Jurkat, Clone E6-1 (cell line): ENCODE measurements at regions not wholly inside any gene's neighbourhood (a gene's known extent, or its start where the extent isn't known, plus 50 kb on each side); places are given as distances from the start of the nearest gene placed in this dataset.
A peak's percentile ranks its signal among the peaks of the same experiment; 100 is the strongest.
"Not testable (repeated sequence)": the region's sequence is repeated elsewhere in the genome, so short reads cannot be mapped to it uniquely, and the experiment has no call there.

Source experiments
- DNase-seq: peaks from one replicate; pipeline ENCODE4 v3.0.0-alpha.2; 2011; ENCODE audit warnings: low read depth, low spot score
- H3K4me3 ChIP-seq: 2 replicates; pipeline ENCODE4 v1.5.1; 2011; ENCODE audit warnings: mild to moderate bottlenecking, low read length, control low read depth, moderate library complexity

DNA sequence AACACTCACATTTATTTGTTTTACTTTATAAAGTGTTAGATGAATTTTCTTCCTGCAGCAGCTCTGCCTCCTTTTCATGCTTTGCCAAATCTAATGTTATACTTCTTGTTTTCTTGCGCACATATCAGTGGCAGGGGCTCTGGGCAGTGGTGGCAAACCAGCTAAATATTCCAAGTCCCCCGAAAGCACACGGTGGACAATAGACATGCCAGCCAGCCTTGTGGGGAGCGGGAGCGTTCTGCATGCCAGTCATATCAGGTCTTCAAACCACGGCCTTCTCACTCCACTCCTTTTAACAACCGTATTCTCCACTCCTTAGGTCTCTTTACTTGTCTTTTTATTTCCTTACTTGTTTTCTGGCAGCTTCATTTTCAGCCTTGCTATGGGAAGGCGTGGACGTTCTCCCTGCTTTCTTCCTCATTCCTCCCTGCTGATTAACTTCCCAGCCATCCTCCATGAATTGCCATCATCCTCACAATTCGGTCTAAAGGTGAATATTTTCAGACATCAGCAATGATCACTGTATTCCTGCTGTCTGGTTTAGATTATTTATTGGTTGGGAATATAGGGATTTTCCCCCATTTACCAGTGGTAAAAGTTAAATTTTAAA, 77.1 kb upstream of the WASF3 start:
- H3K4me3 ChIP-seq = no peak overlapping the region
- no peak for DNase-seq

DNA sequence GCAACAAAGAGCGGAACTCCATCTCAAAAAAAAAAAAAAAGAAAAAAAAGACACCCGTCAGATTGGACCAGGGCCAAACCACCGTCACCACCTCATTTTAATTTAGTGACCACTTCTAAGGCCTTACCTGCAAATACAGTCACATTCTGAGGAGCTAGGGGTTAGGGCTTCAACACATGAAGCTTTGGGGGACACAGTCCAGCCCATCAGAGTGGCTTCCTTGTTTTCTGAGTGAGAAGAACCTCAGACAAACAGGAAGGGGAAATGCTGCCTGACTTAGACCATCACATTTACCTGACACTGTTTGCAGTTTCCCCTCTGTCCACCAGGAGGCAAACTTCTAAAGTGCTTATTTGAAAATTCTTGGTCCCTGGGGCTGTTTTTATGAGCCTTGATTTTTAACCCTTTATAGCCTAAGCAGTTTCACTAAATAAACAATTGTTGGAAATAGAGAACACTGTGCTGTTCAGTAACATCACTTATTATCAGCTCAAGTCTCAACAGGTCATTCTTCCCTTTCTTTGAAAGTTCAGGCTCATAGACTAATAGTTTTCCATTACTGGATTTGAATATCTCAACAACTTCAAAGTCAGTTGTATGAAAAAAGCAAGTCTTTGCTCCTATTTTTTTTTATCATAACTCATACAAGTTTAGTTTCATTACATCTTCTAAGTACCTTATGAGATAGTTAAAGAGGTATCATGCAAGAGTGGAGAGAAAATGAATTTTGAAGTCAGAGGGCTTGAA, 74.9 kb upstream of the WASF3 start:
- DNase-seq = peak; percentile 85
- peak overlapping the region; percentile 15; the same call in 1 of the 2 replicates for H3K4me3 ChIP-seq

DNA sequence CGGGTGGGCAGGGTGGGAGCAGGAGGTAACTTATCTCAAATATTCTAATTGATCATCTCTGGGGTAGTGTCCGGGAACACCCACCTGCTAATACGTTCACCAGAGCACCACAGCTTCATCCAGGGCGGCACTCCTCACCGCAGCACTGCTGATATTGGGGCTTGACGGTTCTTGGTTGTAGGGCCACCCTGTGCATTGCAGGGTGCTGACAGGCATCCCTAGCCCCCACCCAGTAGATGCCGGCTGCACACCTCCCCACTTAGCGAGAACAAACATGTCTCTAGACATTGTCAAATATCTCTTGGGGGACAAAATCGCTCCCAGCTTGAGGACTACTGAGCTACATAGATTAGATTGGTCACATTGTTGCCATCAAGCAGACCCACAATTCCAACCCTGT, 73.9 kb upstream of the WASF3 start:
- no peak for DNase-seq
- H3K4me3 ChIP-seq = no peak overlapping the region

DNA sequence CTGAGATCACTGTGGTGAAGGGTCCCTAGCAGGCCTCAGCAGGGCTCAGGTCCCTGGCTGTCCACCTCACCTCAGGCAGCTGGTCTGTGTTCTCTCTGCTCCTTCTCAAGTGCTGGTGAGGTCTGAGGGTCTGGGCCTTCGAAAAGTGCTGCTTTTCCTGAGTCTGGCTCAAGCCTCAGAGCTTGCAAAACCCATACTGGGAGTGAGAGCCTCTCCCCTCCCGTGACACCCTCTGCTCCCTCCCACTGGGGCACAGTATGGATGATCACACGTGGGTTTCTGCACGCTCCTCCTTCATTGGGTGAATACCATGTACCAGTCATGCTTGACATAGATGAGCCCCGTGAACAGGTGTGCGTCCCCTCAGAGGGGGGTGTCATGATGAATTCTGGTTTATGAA, 73.3 kb upstream of the WASF3 start:
- H3K4me3 ChIP-seq = no peak overlapping the region
- no peak for DNase-seq

DNA sequence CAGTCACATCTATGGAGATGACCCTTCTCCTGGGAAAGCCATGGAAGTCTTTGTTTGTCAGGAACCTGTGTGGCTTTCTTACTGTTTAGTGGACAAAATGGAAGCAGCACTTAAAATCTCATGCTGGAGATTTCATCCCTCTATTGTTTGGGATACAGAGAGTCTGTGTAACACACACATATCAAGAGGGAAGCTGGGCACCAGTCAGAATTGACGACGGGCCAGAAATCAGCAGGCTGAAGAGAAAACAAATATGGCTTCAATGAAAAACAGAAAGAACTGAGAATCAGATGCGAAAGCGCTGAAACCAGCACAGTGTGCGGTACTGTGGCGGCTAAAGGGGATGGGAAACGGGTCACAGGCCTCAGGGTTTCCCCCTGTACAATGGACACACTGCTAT, 72.2 kb upstream of the WASF3 start:
- no peak overlapping the region for H3K4me3 ChIP-seq
- DNase-seq = no peak

DNA sequence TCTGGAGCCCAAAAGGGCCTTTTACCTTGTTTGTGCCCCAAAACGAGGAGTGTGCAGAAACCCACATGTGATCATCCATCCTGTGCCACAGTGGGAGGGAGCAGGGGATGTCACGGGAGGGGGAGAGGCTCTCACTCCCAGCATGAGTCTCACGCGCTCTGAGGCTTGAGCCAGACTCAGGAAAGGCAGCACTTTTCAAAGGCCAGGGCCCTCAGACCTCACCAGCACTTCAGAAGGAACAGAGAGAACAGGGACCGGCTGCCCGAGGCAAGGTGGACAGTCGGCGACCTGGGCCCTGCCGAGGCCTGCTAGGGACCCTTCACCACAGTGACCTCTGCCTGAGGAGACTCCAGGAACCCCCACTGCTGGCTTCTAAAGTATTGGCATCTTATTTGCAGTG, 71.7 kb upstream of the WASF3 start:
- H3K4me3 ChIP-seq = no peak overlapping the region
- no peak for DNase-seq

DNA sequence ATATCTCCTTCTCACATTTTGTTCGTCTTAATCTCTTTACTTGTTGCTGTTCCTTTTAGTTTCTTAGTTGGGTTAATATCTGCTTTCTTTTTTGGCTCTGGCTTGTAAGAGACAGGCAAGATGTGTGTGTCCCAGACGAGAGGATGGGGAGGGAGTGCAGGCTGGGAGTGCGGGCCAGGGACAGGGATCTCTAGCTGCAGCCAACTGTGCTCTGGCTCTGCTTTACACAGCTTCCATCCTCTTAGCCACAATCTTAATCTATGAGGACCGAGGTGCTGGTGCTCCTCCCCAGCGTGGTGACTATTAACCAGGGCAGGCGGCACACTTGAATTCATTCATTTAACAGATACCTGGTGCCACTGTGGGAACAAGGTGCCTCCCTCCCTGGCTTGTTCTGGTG, 70.9 kb upstream of the WASF3 start:
- no peak for DNase-seq
- H3K4me3 ChIP-seq = no peak overlapping the region

DNA sequence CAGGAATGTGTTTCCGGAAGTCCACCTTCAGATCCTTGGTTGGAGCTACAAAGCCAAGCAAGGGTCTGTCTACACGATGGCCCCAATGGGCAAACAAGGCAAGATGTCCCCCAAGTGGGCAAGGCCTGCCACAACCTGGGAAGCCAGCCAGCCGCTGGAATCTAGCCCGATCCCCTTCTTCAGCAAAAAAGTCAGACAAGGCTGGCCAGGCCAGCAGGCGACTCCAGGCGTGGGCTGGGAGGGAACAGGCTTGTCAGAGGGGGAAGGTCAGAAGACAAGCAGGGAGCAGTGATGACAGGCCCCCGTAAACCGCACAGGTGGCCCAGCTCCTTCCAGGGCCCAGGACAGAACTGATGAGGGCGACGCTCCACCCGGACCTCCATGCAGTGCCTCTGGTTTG, 69.7 kb upstream of the WASF3 start:
- H3K4me3 ChIP-seq = no peak overlapping the region
- no peak for DNase-seq

DNA sequence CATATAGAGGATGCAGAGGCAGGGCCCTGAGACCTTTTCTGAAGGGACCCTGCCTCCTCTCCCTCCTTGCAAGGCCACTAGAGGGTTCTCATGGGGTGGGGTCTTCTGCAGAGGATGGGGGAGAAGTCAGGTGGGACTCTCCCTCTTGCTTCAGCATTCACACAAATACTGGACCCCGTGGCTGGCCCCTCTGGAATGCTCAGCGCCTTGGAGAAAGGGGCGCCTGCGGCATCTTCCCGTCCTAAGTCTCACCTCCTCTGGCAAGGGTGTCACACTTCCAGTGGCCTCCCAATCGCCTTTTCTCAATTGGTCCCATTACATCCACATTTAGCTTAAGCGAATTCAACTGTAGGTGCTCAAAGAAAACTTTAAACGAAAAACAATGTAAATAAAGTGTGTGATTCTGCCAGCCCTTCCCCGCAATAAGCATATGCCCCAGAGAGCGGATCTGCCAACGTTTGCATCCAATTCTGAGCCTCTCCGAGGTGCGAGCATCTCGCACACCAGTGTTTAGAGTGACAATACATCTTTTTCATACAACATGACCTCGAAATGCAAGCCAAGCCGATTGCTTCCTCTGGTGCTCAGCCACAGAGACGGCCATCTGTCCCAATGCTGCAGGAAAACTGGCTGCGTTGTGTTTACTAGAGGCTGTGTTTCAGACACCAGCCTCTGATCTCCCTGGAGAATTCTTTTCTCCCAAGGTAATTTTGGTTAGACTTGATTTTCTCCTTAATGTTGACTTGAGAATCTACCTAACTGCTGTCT, 69.1 kb upstream of the WASF3 start:
- DNase-seq = no peak
- no peak overlapping the region for H3K4me3 ChIP-seq

DNA sequence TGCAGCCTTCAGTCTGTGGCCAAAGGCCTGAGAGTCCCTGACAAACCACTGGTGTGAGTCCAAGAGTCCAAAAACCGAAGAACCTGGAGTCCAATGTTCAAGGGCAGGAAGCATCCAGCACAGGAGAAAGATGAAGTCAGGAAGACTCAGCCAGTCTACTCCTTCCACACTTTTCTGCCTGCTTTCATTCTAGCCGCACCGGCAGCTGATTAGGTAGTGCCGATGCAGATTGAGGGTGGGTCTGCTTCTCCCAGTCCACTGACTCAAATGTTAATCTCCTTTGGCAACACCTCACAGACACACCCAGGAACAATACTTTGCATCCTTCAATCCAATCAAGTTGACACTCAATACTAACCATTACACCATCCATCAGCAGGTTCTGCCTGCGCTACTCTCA, 65.2 kb upstream of the WASF3 start:
- H3K4me3 ChIP-seq, DNase-seq: not testable (repeated sequence)

DNA sequence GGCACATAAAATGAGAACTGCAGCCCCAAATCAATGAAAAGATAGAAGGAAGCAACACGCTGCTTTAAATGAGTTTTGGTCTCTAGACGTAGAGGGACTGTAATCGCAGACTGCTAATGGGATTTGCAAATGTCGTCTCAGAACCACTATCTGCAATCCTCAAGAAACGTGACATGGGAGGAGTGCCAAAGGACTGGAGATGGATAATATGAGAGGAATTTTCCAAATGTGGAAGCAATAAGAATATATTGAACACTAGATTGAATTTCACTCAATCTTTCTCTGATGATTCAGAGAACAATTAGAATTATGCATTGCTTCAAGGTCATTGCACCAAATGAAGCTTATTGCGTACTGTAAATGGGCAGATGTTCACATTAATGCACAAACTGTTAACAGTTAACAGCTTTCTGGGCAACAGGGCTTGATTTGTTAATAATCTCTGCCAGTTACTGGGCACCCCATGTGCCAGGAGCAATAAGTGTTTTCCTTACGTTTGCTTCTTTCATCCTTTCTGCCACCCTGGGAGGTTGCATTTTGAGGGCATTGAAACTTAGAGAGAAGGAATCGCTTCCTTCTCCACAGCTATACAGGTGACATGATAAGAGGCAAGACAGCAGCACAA, 62.8 kb upstream of the WASF3 start:
- no peak overlapping the region for H3K4me3 ChIP-seq
- DNase-seq = no peak

DNA sequence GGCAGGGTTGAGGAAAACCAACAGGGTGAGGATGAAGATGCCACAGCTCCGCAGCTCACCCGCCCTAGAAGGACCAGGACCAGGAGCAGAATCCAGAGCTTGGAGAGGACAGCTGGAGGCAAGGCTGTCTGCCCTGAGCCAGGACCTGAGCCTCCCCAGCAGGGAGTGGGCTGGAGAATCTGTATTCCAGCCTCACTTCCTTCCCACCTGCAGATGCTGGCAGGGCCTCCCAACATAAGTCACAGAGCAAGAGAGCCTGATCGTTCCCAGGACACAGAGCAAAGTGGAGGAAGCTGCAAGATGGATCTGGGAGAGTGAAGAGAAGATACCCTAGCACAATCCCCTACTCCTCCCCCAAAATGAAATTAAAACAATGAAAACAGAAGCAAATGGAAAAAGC, 61.7 kb upstream of the WASF3 start:
- no peak overlapping the region for H3K4me3 ChIP-seq
- no peak for DNase-seq

DNA sequence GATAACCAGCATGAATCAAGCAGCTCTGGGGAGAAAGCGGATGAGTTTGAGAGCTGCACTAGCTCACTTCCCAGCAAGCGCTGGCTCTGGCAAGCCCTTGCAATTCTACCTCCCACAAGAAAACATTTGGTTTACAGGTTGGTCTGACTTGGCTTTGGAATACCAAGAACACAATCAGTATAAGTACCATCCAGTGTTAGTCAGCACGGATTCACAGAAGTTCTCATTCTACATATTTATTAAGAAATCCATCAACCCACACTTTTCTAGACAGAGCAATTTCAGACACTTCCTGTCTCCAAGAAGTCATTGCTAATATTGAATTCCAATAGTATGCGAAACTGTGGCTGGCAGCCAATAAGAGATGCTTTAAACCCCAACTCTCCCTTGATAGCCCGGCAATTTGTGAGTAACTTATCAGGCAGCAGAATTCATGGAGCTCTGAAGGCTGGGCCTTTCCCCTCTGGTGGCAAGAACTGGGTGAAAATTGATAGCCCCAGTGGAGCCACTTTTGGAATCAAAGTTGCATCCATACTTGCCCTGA, 59.4 kb upstream of the WASF3 start:
- no peak overlapping the region for H3K4me3 ChIP-seq
- no peak for DNase-seq

DNA sequence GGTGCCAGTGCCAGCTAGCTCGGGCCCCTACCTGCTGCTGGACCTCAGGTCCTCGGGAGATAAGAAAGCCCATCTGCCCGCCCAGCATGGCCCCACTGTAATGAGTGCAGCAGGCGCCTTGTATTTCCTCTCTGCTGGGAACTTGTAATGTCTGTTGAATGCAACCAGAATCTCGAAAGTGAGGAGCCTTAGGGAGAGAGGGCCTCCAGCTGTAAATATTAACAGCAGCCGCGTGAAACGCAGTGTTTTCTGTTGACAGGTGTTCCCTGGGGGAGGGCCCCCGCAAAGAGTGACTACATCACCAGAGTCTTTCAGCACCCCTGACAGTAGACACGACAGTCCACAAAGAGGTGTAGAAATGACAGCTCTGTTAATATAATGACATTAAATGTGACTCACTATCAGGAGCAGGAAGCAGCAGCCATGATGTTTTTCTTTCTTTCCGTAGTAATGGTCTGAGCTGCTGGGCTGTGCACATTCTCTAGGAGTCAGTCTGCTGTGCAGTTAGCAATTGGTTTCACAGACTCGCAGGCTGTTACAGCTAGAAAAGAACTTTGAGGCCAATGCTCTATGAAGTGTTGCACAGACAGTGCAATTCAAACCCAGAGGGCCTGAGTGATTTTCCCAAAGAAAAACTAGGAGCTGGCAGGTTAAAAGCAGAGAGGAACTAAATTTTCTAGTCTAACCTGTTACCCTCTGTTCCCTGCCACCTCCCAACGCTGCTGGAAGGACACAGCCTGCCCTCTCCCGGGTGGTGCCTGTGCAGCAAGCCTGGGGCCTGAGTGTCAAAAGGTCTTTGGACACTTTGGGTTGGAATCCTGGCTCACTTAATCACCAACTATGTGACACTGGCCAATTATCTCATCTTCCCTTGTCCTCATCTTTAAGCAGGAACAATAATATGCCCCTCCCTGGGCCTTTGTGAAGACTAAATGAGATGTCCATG, 58.6 kb upstream of the WASF3 start:
- no peak overlapping the region for H3K4me3 ChIP-seq
- DNase-seq = no peak

DNA sequence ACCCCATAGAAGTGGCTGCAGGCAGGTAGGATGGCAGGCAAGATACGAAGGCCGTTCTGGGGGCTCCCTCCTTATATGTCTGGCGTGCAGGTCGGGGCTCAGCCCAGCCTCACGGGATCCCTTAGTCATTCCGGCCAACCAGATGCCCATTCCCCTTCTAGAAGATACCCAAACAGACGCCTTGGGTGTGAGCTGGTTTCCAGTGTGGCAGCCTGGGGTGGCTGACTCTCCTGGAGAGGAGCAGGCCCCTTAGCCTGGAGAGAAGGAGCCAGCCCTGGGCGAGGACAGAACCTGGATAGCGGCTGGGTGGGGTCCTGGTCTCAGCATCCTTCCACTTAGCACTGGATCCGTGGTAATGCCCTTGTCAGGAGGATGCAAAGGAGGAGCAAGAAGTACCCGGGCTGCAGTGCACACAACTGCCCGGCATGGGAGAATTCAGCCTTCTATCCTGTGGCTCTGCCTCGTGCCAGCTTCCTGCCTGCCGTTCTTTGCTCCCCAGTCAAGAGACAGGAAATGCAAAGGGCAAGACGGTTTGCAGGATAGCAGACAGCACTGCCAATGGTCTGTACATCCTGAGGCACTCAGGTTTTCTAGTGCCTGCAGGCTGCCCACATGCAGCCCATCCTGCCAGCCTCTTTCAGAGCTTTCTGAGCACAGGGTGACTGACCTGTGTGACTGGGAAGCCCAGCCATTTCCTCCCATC, 56.7 kb upstream of the WASF3 start:
- peak; percentile 63 for DNase-seq

DNA sequence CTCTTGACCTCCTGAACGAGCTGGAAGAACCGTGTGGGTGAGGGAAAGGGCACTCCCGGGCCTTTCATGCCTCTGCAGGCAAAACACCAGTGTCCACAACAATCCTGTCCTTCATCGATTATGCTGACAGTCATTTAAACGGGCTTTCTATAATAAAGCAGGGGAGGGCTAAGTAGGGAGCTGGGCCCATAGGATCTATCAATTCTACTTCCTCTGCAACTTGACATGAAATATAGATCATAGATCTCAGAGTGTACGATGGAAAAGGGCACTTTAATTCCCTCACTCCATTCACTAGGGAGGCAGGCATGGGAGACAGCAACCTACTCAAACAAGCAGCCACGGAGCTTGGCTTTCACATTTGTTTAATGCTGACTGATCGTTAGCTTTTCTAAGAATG, 55.8 kb upstream of the WASF3 start:
- DNase-seq = no peak
- H3K4me3 ChIP-seq = no peak overlapping the region

More for the DNA sequence above, 56.7 kb upstream of the WASF3 start:
- no peak overlapping the region for H3K4me3 ChIP-seq

DNA sequence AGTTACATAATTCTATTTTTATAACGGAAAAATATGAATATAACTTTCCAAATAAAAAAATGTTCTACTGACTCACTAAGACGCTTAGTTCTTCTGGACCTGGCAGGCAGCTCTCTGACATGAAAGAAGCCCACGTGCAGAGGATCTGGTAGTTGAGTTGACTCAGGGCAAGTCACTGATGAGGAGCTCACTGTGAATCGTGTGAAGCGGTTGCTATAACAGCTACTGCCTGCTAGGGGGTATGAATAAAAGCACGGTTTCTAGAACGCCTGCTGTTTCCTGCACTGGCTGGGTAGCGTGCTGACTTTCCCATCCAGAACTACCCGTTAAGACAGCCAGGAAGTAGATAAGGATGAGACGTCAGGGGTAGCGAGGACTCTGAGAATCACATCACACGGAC, 54.7 kb upstream of the WASF3 start:
- H3K4me3 ChIP-seq = no peak overlapping the region
- peak; percentile 83 for DNase-seq
